Endodermal cell (in vitro differentiated cells): ENCODE measurements at regions not wholly inside any gene's neighbourhood (a gene's known extent, or its start where the extent isn't known, plus 50 kb on each side); places are given as distances from the start of the nearest gene placed in this dataset.
A peak's percentile ranks its signal among the peaks of the same experiment; 100 is the strongest.

Experiments used
- DNase-seq: peaks from one replicate; pipeline ENCODE4 v3.0.0-alpha.2; 2017
- H3K27ac ChIP-seq: 2 replicates; pipeline ENCODE4 v1.5.1; 2013; ENCODE audit warnings: mild to moderate bottlenecking, low read depth, low read length, moderate library complexity
- H3K27me3 ChIP-seq: 2 replicates; pipeline ENCODE4 v1.6.1; 2013; ENCODE audit warnings: mild to moderate bottlenecking, low read length, moderate library complexity; ENCODE audit not compliant: insufficient read depth, control insufficient read depth, poor library complexity, severe bottlenecking
- H3K36me3 ChIP-seq: 2 replicates; pipeline ENCODE4 v1.7.0; 2013; ENCODE audit warnings: mild to moderate bottlenecking, low read length, moderate library complexity; ENCODE audit not compliant: control insufficient read depth, insufficient read depth
- H3K4me1 ChIP-seq: one replicate; pipeline ENCODE4 v1.7.0; 2013; ENCODE audit warnings: low read length; ENCODE audit not compliant: control insufficient read depth, insufficient read depth
- H3K4me3 ChIP-seq: 2 replicates; pipeline ENCODE4 v1.5.1; 2013; ENCODE audit warnings: mild to moderate bottlenecking, low read length, moderate library complexity
- H3K9ac ChIP-seq: 2 replicates; pipeline ENCODE4 v1.6.1; 2013; ENCODE audit warnings: mild to moderate bottlenecking, low read length, moderate library complexity; ENCODE audit not compliant: poor library complexity, severe bottlenecking; ENCODE audit errors: extremely low read depth
- H3K9me3 ChIP-seq: 2 replicates; pipeline ENCODE4 v1.6.1; 2013; ENCODE audit warnings: mild to moderate bottlenecking, low read length, moderate library complexity; ENCODE audit not compliant: control insufficient read depth
- H3K27ac Mint-ChIP-seq: 2 replicates; pipeline ENCODE4 v1.8.0; 2020; ENCODE audit warnings: mixed read lengths
- H3K27me3 Mint-ChIP-seq: 2 replicates; pipeline ENCODE4 v1.8.0; 2021; ENCODE audit warnings: mild to moderate bottlenecking, mixed read lengths; ENCODE audit not compliant: insufficient read depth
- H3K36me3 Mint-ChIP-seq: 2 replicates; pipeline ENCODE4 v1.8.0; 2020; ENCODE audit warnings: low read depth, mixed read lengths
- H3K4me1 Mint-ChIP-seq: 2 replicates; pipeline ENCODE4 v1.8.0; 2020; ENCODE audit warnings: mixed read lengths
- H3K4me3 Mint-ChIP-seq: 2 replicates; pipeline ENCODE4 v1.8.0; 2020; ENCODE audit warnings: mild to moderate bottlenecking, moderate library complexity, mixed read lengths
- H3K9me3 Mint-ChIP-seq: 2 replicates; pipeline ENCODE4 v1.8.0; 2020; ENCODE audit warnings: mild to moderate bottlenecking, mixed read lengths
- WGBS, 2 experiments: methylation state at CpG; one replicate each; pipeline versions ENCODE4 v1.1.5 to v1.1.7; 2013; ENCODE audit warnings: missing lambda C conversion rate in 2 of 2, mixed read lengths in 1 of 2; ENCODE audit not compliant: insufficient coverage in 1 of 2, insufficient read length in 1 of 2; 5-methylcytosine and 5-hydroxymethylcytosine counted together
- TF ChIP-seq, protein P1 (sequence below): fragments of 200-600 bp; sonication (generic); conservative IDR thresholded peaks from 2 replicates; pipeline ENCODE4 v1.5.0; 2021; ENCODE audit warnings: antibody characterized with exemption, mild to moderate bottlenecking

DNA sequence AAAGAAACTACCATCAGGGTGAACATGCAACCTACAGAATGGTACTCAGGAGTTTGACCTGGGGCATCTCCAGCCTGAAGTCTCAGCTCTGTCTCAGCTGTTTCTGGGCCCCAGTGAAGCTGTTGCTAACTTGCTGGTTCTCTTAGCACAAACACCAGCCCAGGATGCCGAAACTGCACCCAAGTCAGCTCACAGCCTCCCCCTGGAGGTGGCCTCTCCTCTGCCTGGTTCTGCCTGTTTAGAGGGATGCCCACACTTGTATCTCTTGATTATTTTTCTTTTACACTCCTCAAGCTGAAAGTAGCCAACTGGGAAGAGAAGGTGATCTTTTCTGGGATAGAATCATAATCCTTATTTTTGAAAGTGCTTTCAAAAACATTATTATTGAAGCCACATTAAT, 289.0 kb upstream of the RASGRP1 start:
- Histone ChIP-seq H3K4me3 (no peak overlapping the region), H3K4me1 (no peaks in the 10 kb centered on the region), H3K9ac (no peak overlapping the region), H3K9me3 (no peaks in the 10 kb centered on the region), H3K27ac (no peak overlapping the region), H3K36me3 (no peaks in the 10 kb centered on the region), H3K27me3 (no peaks in the 10 kb centered on the region)
- Mint-ChIP-seq H3K27ac (no peak overlapping the region), H3K4me1 (no peaks in the 10 kb centered on the region), H3K4me3 (no peak overlapping the region), H3K9me3 (no peaks in the 10 kb centered on the region), H3K27me3 (peaks cover 12% of the 10 kb centered on the region), H3K36me3 (no peaks in the 10 kb centered on the region)
- peak; percentile 92 for DNase-seq
- TF ChIP-seq, protein P1, sequence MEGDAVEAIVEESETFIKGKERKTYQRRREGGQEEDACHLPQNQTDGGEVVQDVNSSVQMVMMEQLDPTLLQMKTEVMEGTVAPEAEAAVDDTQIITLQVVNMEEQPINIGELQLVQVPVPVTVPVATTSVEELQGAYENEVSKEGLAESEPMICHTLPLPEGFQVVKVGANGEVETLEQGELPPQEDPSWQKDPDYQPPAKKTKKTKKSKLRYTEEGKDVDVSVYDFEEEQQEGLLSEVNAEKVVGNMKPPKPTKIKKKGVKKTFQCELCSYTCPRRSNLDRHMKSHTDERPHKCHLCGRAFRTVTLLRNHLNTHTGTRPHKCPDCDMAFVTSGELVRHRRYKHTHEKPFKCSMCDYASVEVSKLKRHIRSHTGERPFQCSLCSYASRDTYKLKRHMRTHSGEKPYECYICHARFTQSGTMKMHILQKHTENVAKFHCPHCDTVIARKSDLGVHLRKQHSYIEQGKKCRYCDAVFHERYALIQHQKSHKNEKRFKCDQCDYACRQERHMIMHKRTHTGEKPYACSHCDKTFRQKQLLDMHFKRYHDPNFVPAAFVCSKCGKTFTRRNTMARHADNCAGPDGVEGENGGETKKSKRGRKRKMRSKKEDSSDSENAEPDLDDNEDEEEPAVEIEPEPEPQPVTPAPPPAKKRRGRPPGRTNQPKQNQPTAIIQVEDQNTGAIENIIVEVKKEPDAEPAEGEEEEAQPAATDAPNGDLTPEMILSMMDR: peak; percentile 88
- WGBS, 2 experiments: 63% methylated on average over 1 of the region's 1 CpG; no CpG with 5 or more reads in 1 of the 2 experiments

DNA sequence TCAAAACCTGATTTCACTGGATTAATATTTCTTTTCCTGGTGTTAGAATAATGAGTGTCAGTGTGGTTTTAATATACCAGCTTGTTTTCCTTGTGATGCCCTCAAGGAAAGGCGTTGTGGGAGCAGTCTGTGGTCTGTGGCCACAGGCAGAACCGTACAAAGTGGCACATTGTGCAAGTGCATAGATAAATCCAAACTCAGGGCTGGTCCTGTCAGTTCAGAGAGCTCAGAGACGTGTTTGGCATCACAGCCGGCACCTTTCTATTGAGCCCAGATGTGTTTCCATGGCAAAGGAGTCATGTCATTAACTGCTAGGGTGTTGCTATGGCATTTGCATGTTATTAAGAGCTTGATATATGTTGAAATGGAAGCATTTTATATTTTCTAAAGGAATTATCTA, 289.9 kb upstream of the RASGRP1 start:
- Histone ChIP-seq H3K27ac (no peak overlapping the region), H3K4me3 (no peak overlapping the region), H3K4me1 (no peaks in the 10 kb centered on the region), H3K27me3 (no peaks in the 10 kb centered on the region), H3K36me3 (no peaks in the 10 kb centered on the region), H3K9me3 (no peaks in the 10 kb centered on the region), H3K9ac (no peak overlapping the region)
- TF ChIP-seq, protein P1: no peak
- H3K4me1 Mint-ChIP-seq: no peaks in the 10 kb centered on the region
- no peak for DNase-seq
- no peaks in the 10 kb centered on the region for H3K9me3 Mint-ChIP-seq
- H3K27me3 Mint-ChIP-seq: peaks cover 12% of the 10 kb centered on the region
- WGBS, 2 experiments: 79 to 90% methylated on average over 3 to 4 of the region's 4 CpGs
- no peaks in the 10 kb centered on the region for H3K36me3 Mint-ChIP-seq
- H3K4me3 Mint-ChIP-seq: no peak overlapping the region
- no peak overlapping the region for H3K27ac Mint-ChIP-seq

GRCh38 chr15:38857814-38858213, 293.2 kb upstream of the RASGRP1 start:
- no peaks in the 10 kb centered on the region for H3K4me1 ChIP-seq
- TF ChIP-seq, protein P1: no peak
- Mint-ChIP-seq H3K4me3 (no peak overlapping the region), H3K9me3 (no peaks in the 10 kb centered on the region), H3K36me3 (no peaks in the 10 kb centered on the region), H3K27ac (no peak overlapping the region), H3K4me1 (no peaks in the 10 kb centered on the region), H3K27me3 (peaks cover 12% of the 10 kb centered on the region)
- 63% methylated on average over 1 of the region's 1 CpG; no CpG with 5 or more reads in 1 of the 2 experiments for WGBS, 2 experiments
- H3K27me3 ChIP-seq: peaks cover 10% of the 10 kb centered on the region
- H3K9ac ChIP-seq: no peak overlapping the region
- H3K36me3 ChIP-seq: no peaks in the 10 kb centered on the region
- no peaks in the 10 kb centered on the region for H3K9me3 ChIP-seq
- no peak for DNase-seq
- no peak overlapping the region for H3K4me3 ChIP-seq
- no peak overlapping the region for H3K27ac ChIP-seq
